Neural cell (in vitro differentiated cells): ENCODE measurements at regions not wholly inside any gene's neighbourhood (a gene's known extent, or its start where the extent isn't known, plus 50 kb on each side); places are given as distances from the start of the nearest gene placed in this dataset.

Experiments
- H2AFZ ChIP-seq: fragments of 200-600, 300-800 bp; sonication (generic), shearing (Covaris generic); 2 replicates; pipeline ENCODE4 v1.6.0; 2014; ENCODE audit warnings: low read depth, mild to moderate bottlenecking, antibody characterized with exemption, low read length, moderate library complexity
- H3F3A ChIP-seq: fragments of 200-600 bp; shearing (Covaris generic); 2 replicates; pipeline ENCODE4 v1.6.1; 2016; ENCODE audit warnings: mild to moderate bottlenecking, moderate library complexity, mixed read lengths, antibody characterized with exemption, low read length; ENCODE audit not compliant: insufficient read depth, poor library complexity, severe bottlenecking
- H3K27ac ChIP-seq: fragments of 200-600, 300-800 bp; sonication (generic), shearing (Covaris generic); 2 replicates; pipeline ENCODE4 v1.5.1; 2014; ENCODE audit warnings: mild to moderate bottlenecking, low read length, moderate library complexity
- H3K27me3 ChIP-seq: fragments of 300-800, 200-600 bp; sonication (generic), shearing (Covaris generic); 2 replicates; pipeline ENCODE4 v1.6.0; 2014; ENCODE audit warnings: mild to moderate bottlenecking, low read depth, low read length, moderate library complexity; ENCODE audit not compliant: insufficient read depth
- H3K36me3 ChIP-seq: fragments of 300-800, 200-600 bp; sonication (generic), shearing (Covaris generic); 2 replicates; pipeline ENCODE4 v1.5.1; 2014; ENCODE audit warnings: mild to moderate bottlenecking, antibody characterized with exemption, low read length, moderate library complexity; ENCODE audit not compliant: insufficient read depth
- H3K4me2 ChIP-seq: fragments of 300-800, 200-600 bp; sonication (generic), shearing (Covaris generic); 2 replicates; pipeline ENCODE4 v1.6.0; 2014; ENCODE audit warnings: mild to moderate bottlenecking, low read length
- H3K4me3 ChIP-seq: fragments of 300-800, 200-600 bp; sonication (generic), shearing (Covaris generic); 2 replicates; pipeline ENCODE4 v1.5.1; 2014; ENCODE audit warnings: mild to moderate bottlenecking, low read length, moderate library complexity
- H3K79me2 ChIP-seq: fragments of 200-600 bp; shearing (Covaris generic); replicated peaks from 2 replicates; pipeline ENCODE4 v1.6.0; 2014; ENCODE audit warnings: mild to moderate bottlenecking, low read length, moderate library complexity; ENCODE audit not compliant: insufficient read depth
- H3K9ac ChIP-seq: fragments of 300-800, 200-600 bp; sonication (generic), shearing (Covaris generic); 2 replicates; pipeline ENCODE4 v1.6.1; 2016; ENCODE audit warnings: mild to moderate bottlenecking, low read length, mixed read lengths
- H3K9me2 ChIP-seq: fragments of 200-600 bp; shearing (Covaris generic); 2 replicates; pipeline ENCODE4 v1.6.1; 2016; ENCODE audit warnings: mild to moderate bottlenecking, low read length, mixed read lengths; ENCODE audit not compliant: insufficient read depth
- H3K9me3 ChIP-seq: fragments of 200-600, 300-800 bp; sonication (generic), shearing (Covaris generic); 2 replicates; pipeline ENCODE4 v1.6.1; 2016; ENCODE audit warnings: mild to moderate bottlenecking, mixed run types, low read length, moderate library complexity, mixed read lengths
- H4K20me1 ChIP-seq: fragments of 200-600 bp; shearing (Covaris generic); 2 replicates; pipeline ENCODE4 v1.6.1; 2016; ENCODE audit warnings: mild to moderate bottlenecking, mixed run types; ENCODE audit not compliant: insufficient read depth
- EP300 ChIP-seq: fragments of 450-650 bp; conservative IDR thresholded peaks from 2 replicates; pipeline ENCODE4 v1.6.1; 2014; ENCODE audit warnings: antibody characterized with exemption, mild to moderate bottlenecking, moderate library complexity; ENCODE audit not compliant: poor library complexity, severe bottlenecking
- EZH2 ChIP-seq: fragments of 200-600, 300-800 bp; shearing (Covaris generic), sonication (generic); IDR thresholded peaks from 2 replicates; pipeline ENCODE4 v1.6.1; 2014; ENCODE audit warnings: antibody characterized with exemption, low read length, borderline replicate concordance, mild to moderate bottlenecking; ENCODE audit not compliant: insufficient read depth, poor library complexity, severe bottlenecking
- MXI1 ChIP-seq: fragments of 450-650 bp; conservative IDR thresholded peaks from 2 replicates; pipeline ENCODE4 v1.6.1; 2014; ENCODE audit warnings: antibody characterized with exemption, mild to moderate bottlenecking; ENCODE audit not compliant: poor library complexity, severe bottlenecking
- POLR2AphosphoS5 ChIP-seq: IDR thresholded peaks from 2 replicates; pipeline ENCODE4 v1.6.1; 2012
- RAD21 ChIP-seq: fragments of 450-650 bp; conservative IDR thresholded peaks from 2 replicates; pipeline ENCODE4 v1.6.1; 2014; ENCODE audit warnings: antibody characterized with exemption, mild to moderate bottlenecking, moderate library complexity
- SMC3 ChIP-seq: fragments of 450-650 bp; conservative IDR thresholded peaks from 2 replicates; pipeline ENCODE4 v1.6.1; 2014; ENCODE audit warnings: antibody characterized with exemption, mild to moderate bottlenecking, moderate library complexity; ENCODE audit not compliant: poor library complexity
- TAF1 ChIP-seq: IDR thresholded peaks from 2 replicates; pipeline ENCODE4 v1.6.1; 2012; ENCODE audit warnings: low read depth
- TF ChIP-seq, protein P1 (sequence below): fragments of 450-650 bp; IDR thresholded peaks from 2 replicates; pipeline ENCODE4 v1.5.1; 2014; ENCODE audit warnings: antibody characterized with exemption, mild to moderate bottlenecking, moderate library complexity; ENCODE audit not compliant: poor library complexity, severe bottlenecking
- TF ChIP-seq, protein P2 (sequence below): IDR thresholded peaks from 2 replicates; pipeline ENCODE4 v1.6.1; 2012; ENCODE audit warnings: borderline replicate concordance

- H3K36me3 ChIP-seq: no peaks in the 10 kb centered on the region
- no peaks in the 10 kb centered on the region for H4K20me1 ChIP-seq
- H3K4me2 ChIP-seq: no peak overlapping the region
- H3K27ac ChIP-seq: no peak overlapping the region
- no peaks in the 10 kb centered on the region for H3K27me3 ChIP-seq
- no peak overlapping the region for H3K9ac ChIP-seq
- no peak overlapping the region for H3K4me3 ChIP-seq
- TF ChIP-seq EP300 (no peak), TAF1 (no peak), POLR2AphosphoS5 (no peak), SMC3 (no peak), EZH2 (no peak), RAD21 (no peak), MXI1 (no peak)
- TF ChIP-seq, protein P1, sequence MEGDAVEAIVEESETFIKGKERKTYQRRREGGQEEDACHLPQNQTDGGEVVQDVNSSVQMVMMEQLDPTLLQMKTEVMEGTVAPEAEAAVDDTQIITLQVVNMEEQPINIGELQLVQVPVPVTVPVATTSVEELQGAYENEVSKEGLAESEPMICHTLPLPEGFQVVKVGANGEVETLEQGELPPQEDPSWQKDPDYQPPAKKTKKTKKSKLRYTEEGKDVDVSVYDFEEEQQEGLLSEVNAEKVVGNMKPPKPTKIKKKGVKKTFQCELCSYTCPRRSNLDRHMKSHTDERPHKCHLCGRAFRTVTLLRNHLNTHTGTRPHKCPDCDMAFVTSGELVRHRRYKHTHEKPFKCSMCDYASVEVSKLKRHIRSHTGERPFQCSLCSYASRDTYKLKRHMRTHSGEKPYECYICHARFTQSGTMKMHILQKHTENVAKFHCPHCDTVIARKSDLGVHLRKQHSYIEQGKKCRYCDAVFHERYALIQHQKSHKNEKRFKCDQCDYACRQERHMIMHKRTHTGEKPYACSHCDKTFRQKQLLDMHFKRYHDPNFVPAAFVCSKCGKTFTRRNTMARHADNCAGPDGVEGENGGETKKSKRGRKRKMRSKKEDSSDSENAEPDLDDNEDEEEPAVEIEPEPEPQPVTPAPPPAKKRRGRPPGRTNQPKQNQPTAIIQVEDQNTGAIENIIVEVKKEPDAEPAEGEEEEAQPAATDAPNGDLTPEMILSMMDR: no peak
- TF ChIP-seq, protein P2, sequence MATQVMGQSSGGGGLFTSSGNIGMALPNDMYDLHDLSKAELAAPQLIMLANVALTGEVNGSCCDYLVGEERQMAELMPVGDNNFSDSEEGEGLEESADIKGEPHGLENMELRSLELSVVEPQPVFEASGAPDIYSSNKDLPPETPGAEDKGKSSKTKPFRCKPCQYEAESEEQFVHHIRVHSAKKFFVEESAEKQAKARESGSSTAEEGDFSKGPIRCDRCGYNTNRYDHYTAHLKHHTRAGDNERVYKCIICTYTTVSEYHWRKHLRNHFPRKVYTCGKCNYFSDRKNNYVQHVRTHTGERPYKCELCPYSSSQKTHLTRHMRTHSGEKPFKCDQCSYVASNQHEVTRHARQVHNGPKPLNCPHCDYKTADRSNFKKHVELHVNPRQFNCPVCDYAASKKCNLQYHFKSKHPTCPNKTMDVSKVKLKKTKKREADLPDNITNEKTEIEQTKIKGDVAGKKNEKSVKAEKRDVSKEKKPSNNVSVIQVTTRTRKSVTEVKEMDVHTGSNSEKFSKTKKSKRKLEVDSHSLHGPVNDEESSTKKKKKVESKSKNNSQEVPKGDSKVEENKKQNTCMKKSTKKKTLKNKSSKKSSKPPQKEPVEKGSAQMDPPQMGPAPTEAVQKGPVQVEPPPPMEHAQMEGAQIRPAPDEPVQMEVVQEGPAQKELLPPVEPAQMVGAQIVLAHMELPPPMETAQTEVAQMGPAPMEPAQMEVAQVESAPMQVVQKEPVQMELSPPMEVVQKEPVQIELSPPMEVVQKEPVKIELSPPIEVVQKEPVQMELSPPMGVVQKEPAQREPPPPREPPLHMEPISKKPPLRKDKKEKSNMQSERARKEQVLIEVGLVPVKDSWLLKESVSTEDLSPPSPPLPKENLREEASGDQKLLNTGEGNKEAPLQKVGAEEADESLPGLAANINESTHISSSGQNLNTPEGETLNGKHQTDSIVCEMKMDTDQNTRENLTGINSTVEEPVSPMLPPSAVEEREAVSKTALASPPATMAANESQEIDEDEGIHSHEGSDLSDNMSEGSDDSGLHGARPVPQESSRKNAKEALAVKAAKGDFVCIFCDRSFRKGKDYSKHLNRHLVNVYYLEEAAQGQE: no peak
- no peaks in the 10 kb centered on the region for H3K79me2 ChIP-seq
- H3K9me3 ChIP-seq: no peaks in the 10 kb centered on the region
- H2AFZ ChIP-seq: no peak overlapping the region
- H3K9me2 ChIP-seq: no peaks in the 10 kb centered on the region
- no peaks in the 10 kb centered on the region for H3F3A ChIP-seq
These were observed 286.3 kb upstream of the ZMIZ1 start for GRCh38 chr10:78782441-78782840.

- Histone ChIP-seq H3K9ac (no peak overlapping the region), H3K9me2 (no peaks in the 10 kb centered on the region), H3K27ac (no peak overlapping the region), H2AFZ (no peak overlapping the region), H3K36me3 (no peaks in the 10 kb centered on the region), H3K27me3 (no peaks in the 10 kb centered on the region), H3K4me3 (no peak overlapping the region), H3K9me3 (no peaks in the 10 kb centered on the region), H3K79me2 (no peaks in the 10 kb centered on the region), H4K20me1 (no peaks in the 10 kb centered on the region), H3F3A (no peaks in the 10 kb centered on the region), H3K4me2 (no peak overlapping the region)
- TF ChIP-seq, protein P2: no peak
- no peak for TF ChIP-seq SMC3
- TF ChIP-seq, protein P1: no peak
- no peak for TF ChIP-seq TAF1
- no peak for TF ChIP-seq EZH2
- no peak for TF ChIP-seq POLR2AphosphoS5
- TF ChIP-seq RAD21: no peak
- TF ChIP-seq EP300: no peak
- no peak for TF ChIP-seq MXI1
These were observed 285.0 kb upstream of the ZMIZ1 start for GRCh38 chr10:78783753-78784152.
